HG03095 (cell line): ENCODE measurements at regions not wholly inside any gene's neighbourhood (a gene's known extent, or its start where the extent isn't known, plus 50 kb on each side); places are given as distances from the start of the nearest gene placed in this dataset.
"Not testable (repeated sequence)": the region's sequence is repeated elsewhere in the genome, so short reads cannot be mapped to it uniquely, and the experiment has no call there.

Source experiments
- ATAC-seq: cut with Tn5 transposase; IDR thresholded peaks from one replicate; pipeline ENCODE4 v1.9.1; 2021; ENCODE audit warnings: moderate library complexity; ENCODE audit not compliant: unreplicated experiment

DNA sequence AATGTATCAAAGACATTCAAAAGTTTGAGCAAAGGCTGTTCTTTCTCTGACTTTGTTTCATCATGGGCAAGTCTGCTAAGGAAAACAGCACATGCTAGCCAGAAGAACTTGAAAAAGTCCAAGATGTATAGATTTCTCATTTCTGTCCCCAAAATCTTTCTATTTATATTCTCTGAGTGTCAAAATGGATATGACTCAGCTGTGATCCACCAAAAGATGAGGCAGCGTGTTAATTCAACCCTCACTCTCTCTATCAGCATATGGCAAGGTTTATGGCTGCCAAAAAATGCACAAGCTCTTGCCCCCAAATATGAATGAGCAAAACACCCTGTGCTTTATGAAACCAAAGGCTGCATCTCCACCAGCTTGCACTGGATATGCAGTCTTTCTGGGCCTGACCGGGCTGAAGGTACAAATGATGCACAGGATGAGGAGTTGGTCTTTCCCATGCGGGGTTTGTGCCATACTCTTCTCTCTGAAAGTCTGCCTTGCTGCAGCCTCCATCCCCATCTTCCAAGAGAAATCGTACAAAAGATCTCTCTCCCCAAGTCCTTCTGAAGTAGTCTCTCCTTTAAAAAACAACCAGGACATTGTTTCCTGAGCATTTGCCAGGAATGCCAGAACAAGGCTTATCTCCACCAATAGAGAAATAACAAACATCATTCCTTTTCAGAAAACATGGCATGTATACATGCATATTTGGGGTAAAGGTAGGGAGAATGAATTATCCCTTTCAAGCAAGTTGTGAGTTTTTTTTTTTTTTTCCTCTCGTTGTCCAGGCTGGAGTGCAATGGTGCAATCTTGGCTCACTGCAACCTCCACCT lies 203.4 kb downstream of the TMX1 start:
- no peak for ATAC-seq

DNA sequence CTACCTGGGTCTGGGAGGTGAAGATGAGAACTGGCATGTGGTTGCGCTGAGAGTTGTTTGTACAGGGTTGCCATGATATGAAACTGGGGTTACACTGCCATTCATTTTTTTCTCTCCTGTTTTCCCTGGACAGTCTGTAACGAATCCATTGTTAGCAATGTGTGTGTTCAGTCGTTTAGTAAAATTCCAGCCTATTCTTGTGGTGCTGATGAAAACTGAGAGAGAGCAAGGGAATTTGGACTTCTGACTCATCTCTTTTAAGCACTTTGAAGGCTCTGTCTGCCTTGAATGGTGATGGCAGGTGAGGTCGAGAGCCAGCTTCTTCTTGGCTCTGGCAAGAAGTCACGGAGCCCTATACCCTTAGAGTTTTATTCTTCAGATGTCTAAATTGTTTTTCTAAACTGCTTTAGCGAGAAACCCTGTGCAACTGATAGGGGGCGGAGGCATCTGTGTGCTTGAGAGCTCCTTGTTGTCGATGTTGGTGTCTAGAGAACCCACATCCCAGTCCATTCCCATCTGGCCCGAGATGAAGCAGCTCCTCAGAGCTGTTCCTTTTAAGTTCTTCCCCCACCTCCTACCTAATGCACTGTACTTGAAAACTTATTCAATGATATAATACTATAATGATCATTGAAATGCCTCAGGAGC lies 204.4 kb downstream of the TMX1 start:
- no peak for ATAC-seq

DNA sequence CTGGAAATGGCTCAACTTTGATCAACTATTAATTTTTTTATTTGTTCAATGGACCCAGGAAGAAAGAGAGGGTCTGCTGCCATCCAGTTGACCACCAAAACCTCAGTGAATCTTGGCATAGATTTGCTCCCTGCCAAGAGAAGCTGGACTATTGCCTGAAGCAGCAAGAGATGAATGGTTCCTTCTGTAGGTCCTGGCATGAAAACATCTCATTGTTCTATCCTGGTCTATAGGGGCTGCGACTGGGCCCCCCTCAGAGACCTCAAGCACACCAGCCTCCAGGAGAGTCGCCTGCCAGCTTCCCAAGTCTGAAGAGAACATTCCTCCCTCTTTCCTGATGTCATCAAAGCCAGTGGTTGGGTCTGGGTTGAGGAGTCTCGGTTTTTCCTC lies 204.9 kb downstream of the TMX1 start:
- no peak for ATAC-seq

DNA sequence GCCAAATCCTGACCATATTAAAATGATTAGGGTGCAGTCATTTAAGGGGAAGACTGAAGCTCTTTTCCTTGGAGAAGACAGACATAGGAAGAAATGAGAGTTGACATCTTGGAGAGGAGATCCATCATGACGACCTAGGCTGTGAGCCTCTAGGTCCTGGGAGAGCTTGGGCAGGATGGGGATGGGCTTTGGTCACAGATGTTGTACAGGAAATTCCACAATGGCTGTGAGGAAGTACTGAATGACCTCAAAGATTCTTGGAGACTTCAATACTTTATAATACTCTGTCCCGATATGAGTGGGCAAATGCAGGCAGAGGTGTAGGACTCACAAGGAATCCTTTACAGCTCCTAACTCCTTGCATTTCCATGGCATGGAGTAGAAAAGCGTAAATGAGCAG lies 204.9 kb upstream of the FRMD6 start:
- ATAC-seq = no peak

DNA sequence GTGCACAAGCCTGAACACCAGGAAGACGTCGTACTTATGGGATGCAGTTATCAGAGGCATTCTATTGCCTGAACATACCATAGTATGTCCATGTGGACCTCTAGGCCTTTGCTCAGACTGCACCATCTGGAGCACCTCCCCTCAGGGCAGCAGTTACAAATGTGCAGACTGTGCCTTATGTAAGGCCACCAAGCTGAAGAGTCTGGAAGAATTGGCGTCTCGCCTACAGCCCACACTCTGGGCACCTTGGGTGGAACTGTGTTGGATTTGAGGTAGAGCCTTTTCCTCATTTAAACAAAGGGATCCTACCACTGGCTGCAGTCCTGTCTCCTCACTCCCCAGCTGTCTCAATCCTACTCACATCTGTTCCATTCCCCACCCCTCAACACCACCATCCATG lies 204.3 kb upstream of the FRMD6 start:
- no peak for ATAC-seq

DNA sequence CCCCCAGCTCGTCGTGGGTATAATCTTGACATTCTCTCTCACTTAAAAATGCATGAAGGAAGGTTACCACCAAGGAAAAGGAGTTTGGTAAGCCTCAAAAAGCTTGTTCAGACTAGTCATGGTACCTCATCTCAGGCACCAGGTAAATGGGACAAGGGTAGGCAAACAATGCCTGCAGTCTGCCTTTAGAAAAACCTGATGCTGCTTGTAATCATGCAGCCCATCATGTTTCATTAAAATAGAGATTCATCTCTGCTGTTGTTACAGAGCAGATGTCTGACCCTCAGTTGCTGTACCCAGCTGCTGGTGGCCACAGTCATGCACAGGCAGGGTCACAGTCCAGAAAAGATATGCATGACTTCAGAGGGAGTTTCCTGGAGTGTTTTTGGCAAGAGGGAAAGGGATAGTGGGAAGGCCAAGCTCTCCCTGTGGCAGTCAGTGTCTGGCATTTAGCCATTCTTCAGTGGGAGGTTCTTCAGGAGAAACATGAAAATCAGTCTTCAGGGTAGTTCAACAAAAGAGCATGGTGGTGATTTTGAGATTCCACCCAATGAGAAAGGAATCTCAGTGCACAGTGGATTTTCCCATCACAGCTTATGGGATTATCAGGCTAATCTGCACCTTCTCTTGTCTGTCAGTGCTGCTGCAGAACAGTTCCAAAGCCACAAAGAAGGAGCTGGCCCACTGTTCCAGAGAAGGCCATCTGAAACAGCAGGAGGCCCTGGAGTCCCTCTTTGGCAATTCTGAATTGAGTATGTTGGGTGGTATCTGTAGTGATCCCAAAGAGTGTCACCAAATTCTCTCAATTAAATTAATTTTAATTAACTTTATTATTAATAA lies 202.7 kb upstream of the FRMD6 start:
- no peak for ATAC-seq

DNA sequence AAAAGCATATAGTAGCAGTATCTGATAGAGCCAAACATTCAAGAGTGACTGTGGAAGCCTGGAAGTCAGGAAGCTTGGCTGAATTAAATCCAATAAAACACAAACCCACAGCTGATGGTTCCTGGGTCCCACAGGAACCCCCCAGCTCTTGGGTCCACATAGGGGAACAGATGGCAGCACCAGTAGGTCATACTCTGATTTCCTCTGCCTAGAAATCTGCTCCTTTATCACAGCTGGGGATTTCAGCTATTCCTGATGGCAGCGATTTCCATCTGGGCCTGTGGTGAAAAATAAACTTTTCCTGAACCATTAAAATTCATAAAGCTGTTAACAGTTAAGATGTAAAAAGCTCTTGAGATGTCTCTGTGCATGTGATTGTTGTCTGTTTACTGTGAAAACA lies 202.0 kb upstream of the FRMD6 start:
- ATAC-seq = no peak

DNA sequence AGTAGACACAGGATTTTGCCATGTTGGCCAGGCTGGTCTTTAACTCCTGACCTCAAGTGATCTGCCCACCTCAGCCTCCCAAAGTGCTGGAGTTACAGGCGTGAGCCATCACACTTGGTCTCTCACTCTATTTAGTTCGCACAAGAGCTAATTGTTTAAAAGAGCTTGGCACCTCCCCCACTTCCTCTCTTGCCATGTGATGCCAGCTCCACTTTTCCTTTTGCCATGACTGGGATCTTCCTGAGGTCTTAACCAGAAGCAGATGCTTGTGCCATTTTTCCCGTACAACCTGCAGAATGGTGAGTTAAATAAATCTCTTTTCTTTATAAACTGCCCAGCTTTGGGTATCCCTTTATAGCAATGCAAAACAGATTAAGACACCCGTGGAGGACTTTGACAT lies 200.1 kb upstream of the FRMD6 start:
- no peak for ATAC-seq

DNA sequence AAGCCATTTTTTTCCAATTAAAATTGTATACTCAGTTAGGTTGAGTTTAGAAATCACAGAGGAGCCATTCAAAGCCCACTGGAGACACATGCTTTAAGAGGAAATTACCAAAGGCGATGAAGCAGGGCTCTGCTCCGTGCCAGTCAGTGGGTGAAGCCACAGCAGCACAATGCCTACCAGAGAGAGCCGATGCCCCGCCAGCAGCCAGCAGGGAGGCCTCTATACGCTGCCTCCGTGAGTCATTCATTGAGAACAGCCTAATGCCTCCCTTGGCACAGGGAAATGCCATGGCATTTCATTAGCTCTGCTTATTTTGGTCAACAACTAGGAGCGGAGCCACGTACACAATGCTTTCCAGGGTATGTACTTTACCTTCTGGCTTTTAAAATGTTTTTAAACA lies 197.8 kb upstream of the FRMD6 start:
- ATAC-seq = no peak

DNA sequence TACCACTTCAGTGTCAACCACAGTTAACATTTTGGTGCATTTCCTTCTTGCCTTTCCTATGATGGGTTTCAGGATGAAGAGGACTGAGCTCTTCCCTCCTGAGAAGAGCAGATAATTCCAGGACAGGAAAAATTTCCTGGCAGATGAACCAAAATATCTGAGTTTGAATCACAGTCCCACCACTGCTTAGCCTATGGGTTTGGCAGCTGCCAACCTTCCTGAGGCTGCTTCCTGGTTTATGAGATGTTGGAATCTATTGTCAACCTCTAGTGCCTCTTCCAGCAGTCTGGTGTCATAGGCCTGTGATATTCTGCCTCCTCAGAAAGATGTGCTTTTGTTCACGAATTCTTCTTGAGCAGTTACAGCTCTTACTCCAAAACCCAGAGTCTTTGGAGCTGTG lies 197.4 kb upstream of the FRMD6 start:
- no peak for ATAC-seq

DNA sequence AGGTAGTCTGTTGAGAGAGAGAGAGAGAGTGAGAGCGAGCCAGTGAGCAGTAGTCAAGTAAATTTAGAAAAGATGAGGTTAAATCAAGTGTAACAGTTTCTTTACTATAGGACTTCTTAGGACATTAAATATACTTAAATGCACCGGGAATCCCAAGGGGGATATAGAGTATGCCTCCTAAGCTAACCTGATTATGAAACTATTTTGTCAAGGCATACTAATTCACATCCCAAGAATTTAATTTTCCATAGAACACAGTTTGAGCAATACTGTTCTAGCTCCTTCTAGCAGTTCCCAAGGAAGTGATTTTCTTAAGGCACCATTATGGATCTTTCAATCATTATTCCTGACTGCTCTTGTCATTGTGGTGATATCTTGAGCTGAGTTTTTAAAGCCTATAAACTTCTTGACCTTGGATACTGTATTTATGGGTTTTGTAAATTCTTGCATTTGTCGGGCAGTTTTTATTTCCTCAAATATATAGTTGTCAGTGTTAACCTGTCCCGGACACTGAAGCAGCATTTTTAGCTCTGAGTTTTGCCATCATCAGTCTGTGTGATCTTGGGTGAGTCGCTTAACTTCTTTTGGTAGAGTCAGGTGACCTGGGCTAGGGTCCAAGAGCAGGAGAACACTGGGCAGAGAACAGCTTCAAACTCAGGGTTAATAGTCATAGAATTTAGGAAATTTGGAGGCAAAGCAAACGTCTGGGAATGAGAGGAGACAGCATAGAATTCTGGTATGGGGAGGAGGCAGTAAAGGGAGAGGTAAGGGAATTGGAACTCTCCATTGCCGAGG lies 196.5 kb upstream of the FRMD6 start:
- no peak for ATAC-seq

DNA sequence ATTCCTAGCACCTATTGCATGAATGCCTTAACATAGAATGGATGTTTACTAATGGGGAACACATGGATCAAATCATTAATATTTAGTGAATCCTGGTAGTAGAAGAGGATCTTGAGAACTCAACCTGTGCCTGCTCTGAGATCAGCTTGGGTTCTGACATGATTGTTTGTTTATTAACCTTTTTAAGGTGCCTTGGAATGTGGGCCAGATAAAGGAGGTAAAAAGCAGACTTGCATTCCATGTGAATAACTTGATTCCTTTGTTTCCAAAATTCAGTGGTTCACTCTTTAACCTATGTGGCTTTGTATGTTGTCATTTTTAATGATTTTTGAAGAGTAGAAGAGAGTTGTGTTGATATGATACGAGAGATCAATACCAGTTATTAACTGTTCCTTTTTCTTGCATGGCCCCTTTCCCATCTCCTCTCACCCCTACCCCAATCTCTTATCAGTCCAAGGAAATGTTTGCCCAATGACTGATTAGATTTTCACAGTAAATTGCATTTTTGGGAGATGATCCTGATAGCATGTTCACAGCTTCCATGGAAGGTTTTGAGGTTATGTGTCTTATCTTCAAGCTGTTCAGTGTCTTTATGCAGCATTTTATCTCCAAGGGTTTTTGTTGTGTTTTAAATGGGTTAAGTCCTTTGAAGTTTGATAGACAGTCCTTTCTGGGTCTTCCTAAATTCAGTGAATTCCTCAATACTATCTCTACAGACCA lies 193.7 kb upstream of the FRMD6 start:
- no peak for ATAC-seq

DNA sequence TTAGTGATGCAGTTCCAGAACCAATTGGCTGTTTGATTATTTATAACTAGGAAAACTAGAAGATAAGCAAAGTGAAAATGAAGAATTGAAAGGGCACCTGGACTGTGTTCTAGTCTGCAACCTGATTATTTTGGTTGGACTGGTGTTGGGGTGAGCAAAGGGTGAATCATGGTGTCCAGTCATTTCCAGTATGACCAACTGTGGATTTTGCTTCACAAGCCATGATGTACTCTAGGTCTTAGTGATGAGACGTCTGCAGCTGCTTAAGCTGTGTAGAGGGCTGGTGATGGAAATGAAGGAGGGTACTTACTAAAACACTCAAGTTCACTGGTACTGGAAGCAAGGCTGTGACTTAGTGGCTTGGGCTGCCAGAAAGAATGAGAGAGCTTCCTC lies 193.2 kb upstream of the FRMD6 start:
- no peak for ATAC-seq

DNA sequence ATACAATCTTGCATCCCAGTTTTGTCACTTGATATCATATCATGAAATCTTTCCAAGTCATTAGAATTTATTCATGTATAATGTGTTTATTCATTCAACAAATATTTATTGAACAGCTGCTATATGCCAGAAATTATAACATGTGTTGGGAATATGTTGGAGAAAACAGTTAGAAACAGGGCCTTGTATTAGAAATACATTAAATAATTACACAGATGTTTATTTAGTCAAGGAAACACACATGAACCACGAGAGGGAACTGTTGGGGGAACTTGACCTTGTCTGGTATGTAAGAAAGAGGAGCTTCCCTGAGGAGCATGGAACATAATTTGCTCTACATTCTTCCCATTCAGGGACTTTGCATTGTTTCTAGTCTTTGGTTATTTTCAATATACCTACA lies 191.7 kb upstream of the FRMD6 start:
- no peak for ATAC-seq

DNA sequence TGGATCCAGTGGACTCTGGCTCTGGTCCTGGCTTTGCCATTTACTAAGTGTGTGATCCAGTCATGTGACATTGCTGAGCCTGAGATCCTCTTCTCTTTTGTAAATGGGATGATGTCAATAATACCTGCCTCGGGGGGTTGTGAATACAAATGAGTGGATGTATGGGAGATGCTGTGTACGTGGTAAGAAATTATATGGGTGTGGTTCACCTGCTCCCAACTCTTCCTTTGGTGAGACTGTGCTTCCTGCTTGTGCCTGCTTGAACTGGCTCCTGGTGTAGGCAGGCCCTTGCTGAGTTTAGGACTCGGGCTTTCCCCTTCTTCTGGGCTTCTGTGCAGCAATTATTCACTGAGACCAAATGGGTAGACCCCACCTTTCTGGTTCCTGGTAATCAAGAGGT lies 189.5 kb upstream of the FRMD6 start:
- ATAC-seq = no peak

DNA sequence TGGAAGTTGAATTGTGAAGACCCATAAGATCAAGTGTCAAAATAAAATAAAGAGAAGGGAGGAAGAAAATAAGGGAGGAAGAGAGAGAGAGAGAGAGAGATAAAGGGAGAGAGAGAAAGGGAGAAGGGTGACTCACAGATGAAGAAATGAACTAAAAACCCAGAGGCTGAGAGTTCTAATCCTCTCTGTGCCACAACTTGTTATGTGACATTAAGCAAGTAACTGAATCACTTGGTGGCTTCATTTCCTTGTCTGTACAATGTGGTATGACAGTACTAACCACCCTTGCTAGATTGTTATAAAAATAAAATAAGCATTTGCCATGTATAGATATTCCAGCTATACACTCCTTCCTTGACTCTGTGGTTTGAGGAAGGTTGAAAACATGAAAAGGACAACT lies 189.0 kb upstream of the FRMD6 start:
- ATAC-seq = no peak

DNA sequence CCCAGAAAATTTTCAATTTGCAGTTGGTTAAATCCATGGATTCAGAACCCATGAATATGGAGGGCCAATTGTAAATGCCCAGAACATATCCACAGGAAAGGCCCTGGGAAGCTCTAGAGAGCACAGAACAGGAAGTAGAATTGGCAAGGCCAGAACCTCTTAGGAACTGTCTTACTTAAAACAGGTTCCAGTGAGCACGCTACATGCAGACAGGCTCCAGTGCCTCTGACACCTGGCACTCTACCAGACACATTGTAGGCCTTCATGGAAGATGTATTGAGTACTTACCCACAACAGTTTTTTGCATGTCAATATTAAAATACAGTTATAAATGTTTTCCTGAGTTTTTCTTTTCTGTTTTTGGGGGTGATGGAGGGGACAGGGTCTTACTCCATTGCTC lies 188.2 kb upstream of the FRMD6 start:
- ATAC-seq = no peak

DNA sequence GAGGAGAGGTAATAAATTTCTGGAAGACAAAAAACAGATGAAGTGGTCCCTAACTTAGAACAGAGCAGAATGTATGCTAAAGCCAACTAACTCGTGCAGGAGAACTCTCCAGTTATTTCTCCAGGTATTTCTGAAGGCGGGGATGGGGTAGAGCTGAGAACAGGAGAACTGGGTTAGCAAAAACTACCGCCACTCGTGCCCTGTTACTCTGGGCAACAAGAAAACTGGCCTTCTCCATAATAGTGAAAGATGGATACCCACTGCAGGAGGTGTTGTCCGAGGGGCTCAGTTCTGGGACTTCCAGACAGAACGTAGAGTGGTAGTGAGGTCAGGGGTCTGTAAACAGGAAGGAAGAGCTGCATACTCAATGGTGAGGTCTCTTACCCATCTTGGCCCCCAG lies 187.3 kb upstream of the FRMD6 start:
- no peak for ATAC-seq

DNA sequence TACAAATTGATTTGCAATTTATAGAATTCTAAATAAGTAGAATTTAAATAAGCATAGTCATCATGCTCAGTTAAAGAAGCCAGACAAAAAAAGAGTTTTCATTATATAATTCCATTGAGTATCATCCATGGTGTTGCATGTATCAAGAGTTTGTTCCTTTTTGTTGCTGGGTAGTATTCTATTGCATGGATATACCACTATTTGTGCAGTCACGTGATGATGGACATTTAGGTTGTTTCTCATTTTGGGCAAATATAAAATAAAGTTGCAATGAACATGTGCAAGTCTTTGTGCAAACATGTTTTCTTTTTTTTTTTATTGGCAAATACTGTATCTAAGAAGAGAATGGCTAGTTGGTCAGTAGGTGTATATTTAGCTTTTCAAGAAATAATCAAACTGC lies 186.2 kb upstream of the FRMD6 start:
- ATAC-seq = no peak

DNA sequence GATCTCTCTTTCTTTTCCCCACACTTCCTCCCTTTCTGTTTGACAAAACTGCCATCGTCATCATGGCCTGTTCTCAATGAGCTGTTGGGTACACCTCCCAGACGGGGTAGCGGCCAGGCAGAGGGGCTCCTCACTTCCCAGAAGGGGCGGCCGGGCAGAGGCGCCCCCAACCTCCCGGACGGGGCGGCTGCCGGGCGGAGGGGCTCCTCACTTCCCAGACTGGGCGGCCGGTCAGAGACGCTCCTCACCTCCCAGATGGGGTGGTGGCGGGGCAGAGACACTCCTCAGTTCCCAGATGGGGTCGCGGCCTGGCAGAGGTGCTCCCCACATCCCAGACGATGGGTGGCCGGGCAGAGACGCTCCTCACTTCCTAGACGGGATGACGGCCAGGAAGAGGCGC lies 184.3 kb upstream of the FRMD6 start:
- not testable (repeated sequence) for ATAC-seq
